SK-N-MC (cell line): ENCODE measurements at regions not wholly inside any gene's neighbourhood (a gene's known extent, or its start where the extent isn't known, plus 50 kb on each side); places are given as distances from the start of the nearest gene placed in this dataset.

Source experiments
- EZH2 ChIP-seq: fragments of 200-600 bp; sonication (generic); IDR thresholded peaks from one replicate; pipeline ENCODE4 v1.6.1; 2017; ENCODE audit warnings: antibody characterized with exemption
- POLR2AphosphoS5 ChIP-seq: IDR thresholded peaks from 2 replicates; pipeline ENCODE4 v1.6.1; 2012; ENCODE audit warnings: mild to moderate bottlenecking, low read depth, low read length, borderline replicate concordance

DNA sequence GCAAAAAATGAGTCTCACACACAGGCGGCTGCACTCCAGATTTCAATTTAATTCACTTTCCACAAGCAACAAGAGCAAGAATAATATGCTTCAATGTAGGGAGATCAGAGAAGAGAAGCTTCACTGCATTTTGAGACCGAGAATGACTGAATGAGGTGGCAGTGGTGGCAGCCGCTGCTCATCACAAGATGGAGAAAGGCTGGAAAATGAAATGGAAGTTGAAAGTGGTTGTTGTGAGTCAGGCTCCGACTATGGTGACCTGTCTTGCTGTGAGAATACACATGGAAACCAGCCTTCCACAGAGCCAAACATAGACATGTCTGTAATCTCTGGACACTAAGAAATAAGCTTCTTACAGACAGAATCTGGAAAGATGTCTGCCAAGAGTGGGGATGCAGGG, 499.6 kb upstream of the LRRN3 start:
- no peak for TF ChIP-seq EZH2
- TF ChIP-seq POLR2AphosphoS5: no peak
